ENCODE measurements at regions not wholly inside any gene's neighbourhood (a gene's known extent, or its start where the extent isn't known, plus 50 kb on each side); places are given as distances from the start of the nearest gene placed in this dataset.

GRCh38 chr10:7007600-7008190 lies 403.1 kb downstream of the SFMBT2 start:
- no peak for TF ChIP-seq RAD21 (IDR thresholded peaks at IDR 0.05; ENCODE audit: low read depth)
- no peak for TF ChIP-seq MAX (IDR thresholded peaks at IDR 0.05)
- TF ChIP-seq CEBPB (IDR thresholded peaks at IDR 0.05): no peak

All from Ishikawa (cell line).